ENCODE measurements at regions not wholly inside any gene's neighbourhood (a gene's known extent, or its start where the extent isn't known, plus 50 kb on each side); places are given as distances from the start of the nearest gene placed in this dataset.

DNA sequence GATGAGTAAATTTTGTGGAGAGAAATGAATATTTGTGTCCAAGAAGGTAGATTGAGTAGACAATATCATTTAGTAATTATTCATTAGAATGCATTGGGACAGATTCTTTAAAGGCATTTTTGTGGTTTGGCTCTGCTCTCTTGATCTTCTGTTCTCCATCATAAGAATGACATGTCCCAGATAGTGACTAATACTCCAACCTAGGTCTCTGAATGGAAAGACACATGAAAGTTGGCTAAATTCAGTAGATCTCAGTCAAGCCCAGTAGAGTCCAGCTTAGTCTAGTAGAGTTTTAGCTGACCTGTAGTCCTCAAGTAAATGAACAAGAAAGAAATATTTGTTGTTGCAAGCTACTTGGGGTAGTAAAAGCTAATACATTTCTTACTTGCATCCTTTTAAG lies 61.8 kb upstream of the DNAH14 start:
- H3K4me3 ChIP-seq (ENCODE audit: low read depth, low read length) = no peak overlapping the region
- TF ChIP-seq, protein P1, sequence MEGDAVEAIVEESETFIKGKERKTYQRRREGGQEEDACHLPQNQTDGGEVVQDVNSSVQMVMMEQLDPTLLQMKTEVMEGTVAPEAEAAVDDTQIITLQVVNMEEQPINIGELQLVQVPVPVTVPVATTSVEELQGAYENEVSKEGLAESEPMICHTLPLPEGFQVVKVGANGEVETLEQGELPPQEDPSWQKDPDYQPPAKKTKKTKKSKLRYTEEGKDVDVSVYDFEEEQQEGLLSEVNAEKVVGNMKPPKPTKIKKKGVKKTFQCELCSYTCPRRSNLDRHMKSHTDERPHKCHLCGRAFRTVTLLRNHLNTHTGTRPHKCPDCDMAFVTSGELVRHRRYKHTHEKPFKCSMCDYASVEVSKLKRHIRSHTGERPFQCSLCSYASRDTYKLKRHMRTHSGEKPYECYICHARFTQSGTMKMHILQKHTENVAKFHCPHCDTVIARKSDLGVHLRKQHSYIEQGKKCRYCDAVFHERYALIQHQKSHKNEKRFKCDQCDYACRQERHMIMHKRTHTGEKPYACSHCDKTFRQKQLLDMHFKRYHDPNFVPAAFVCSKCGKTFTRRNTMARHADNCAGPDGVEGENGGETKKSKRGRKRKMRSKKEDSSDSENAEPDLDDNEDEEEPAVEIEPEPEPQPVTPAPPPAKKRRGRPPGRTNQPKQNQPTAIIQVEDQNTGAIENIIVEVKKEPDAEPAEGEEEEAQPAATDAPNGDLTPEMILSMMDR (IDR thresholded peaks at IDR 0.05; ENCODE audit: borderline replicate concordance, insufficient read depth, low read depth, low read length) = no peak

GRCh38 chr1:224872832-224873433 lies 56.5 kb upstream of the DNAH14 start:
- H3K4me3 ChIP-seq (ENCODE audit: low read depth, low read length) = no peak overlapping the region
- TF ChIP-seq, protein P1 (IDR thresholded peaks at IDR 0.05; ENCODE audit: borderline replicate concordance, insufficient read depth, low read depth, low read length) = no peak

GRCh38 chr1:224873434-224874369 lies 55.8 kb upstream of the DNAH14 start:
- no peak overlapping the region for H3K4me3 ChIP-seq (ENCODE audit: low read depth, low read length)
- TF ChIP-seq, protein P1 (IDR thresholded peaks at IDR 0.05; ENCODE audit: borderline replicate concordance, insufficient read depth, low read depth, low read length) = no peak

- no peak overlapping the region for H3K4me3 ChIP-seq (ENCODE audit: low read depth, low read length)
- TF ChIP-seq, protein P1 (IDR thresholded peaks at IDR 0.05; ENCODE audit: borderline replicate concordance, insufficient read depth, low read depth, low read length) = no peak
Measured at GRCh38 chr1:224874775-224875174, 54.7 kb upstream of the DNAH14 start.

DNA sequence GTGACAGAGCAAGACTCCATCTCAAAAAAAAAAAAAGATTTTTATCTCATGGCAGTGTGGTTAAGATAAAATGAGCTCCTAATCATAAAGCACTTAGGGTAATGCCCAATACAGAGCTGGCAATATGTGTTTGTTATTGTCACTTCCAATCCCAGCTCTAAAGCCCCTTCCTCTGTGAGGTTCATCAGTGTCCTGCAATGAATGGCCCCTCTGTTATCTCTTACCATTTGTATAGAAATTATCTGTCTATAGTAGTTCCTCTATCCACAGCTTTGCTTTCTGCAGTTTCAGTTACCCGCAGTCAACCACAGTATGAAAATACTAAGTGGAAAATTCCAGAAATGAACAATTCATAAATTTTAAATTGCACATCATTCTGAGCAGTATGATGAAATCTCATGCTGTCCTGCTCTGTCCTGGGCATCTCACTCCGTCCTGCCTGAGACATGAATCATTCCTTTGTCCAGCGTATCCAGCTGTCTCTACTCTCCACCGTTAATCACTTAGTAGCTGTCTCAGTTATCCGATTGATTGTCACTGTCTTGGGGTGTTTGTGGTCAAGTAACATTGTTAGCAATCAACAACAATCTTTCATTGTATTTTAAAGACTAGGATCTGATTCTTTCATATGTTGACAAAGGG lies 50.2 kb upstream of the DNAH14 start:
- TF ChIP-seq, protein P1 (IDR thresholded peaks at IDR 0.05; ENCODE audit: borderline replicate concordance, insufficient read depth, low read depth, low read length) = no peak
- H3K4me3 ChIP-seq (ENCODE audit: low read depth, low read length) = no peak overlapping the region
